PC-9 (cell line): ENCODE measurements at regions not wholly inside any gene's neighbourhood (a gene's known extent, or its start where the extent isn't known, plus 50 kb on each side); places are given as distances from the start of the nearest gene placed in this dataset.

Source experiments
- EZH2 ChIP-seq: fragments of 200-600 bp; sonication (generic); IDR thresholded peaks from 2 replicates; pipeline ENCODE4 v1.8.0; 2017; ENCODE audit warnings: antibody characterized with exemption, low read depth
- TF ChIP-seq, protein P1 (sequence below): fragments of 200-600 bp; sonication (generic); conservative IDR thresholded peaks from 2 replicates; pipeline ENCODE4 v1.6.1; 2017; ENCODE audit warnings: mixed run types, antibody characterized with exemption, mild to moderate bottlenecking, moderate library complexity

- TF ChIP-seq, protein P1, sequence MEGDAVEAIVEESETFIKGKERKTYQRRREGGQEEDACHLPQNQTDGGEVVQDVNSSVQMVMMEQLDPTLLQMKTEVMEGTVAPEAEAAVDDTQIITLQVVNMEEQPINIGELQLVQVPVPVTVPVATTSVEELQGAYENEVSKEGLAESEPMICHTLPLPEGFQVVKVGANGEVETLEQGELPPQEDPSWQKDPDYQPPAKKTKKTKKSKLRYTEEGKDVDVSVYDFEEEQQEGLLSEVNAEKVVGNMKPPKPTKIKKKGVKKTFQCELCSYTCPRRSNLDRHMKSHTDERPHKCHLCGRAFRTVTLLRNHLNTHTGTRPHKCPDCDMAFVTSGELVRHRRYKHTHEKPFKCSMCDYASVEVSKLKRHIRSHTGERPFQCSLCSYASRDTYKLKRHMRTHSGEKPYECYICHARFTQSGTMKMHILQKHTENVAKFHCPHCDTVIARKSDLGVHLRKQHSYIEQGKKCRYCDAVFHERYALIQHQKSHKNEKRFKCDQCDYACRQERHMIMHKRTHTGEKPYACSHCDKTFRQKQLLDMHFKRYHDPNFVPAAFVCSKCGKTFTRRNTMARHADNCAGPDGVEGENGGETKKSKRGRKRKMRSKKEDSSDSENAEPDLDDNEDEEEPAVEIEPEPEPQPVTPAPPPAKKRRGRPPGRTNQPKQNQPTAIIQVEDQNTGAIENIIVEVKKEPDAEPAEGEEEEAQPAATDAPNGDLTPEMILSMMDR: no peak
- no peak for TF ChIP-seq EZH2
Measured at GRCh38 chr3:64863226-64864212, 175.7 kb upstream of the ADAMTS9 start.
